NT2/D1 (cell line): ENCODE measurements at regions not wholly inside any gene's neighbourhood (a gene's known extent, or its start where the extent isn't known, plus 50 kb on each side); places are given as distances from the start of the nearest gene placed in this dataset.

Experiments
- SUZ12 ChIP-seq: IDR thresholded peaks from 2 replicates; pipeline ENCODE4 v1.6.1; 2011; ENCODE audit not compliant: insufficient read length, insufficient read depth; ENCODE audit errors: extremely low read depth
- YY1 ChIP-seq: IDR thresholded peaks from 2 replicates; pipeline ENCODE4 v1.6.1; 2011; ENCODE audit not compliant: insufficient read length, insufficient read depth
- ZNF274 ChIP-seq: IDR thresholded peaks from 2 replicates; pipeline ENCODE4 v1.6.1; 2011; ENCODE audit warnings: mild to moderate bottlenecking, low read depth, low read length

DNA sequence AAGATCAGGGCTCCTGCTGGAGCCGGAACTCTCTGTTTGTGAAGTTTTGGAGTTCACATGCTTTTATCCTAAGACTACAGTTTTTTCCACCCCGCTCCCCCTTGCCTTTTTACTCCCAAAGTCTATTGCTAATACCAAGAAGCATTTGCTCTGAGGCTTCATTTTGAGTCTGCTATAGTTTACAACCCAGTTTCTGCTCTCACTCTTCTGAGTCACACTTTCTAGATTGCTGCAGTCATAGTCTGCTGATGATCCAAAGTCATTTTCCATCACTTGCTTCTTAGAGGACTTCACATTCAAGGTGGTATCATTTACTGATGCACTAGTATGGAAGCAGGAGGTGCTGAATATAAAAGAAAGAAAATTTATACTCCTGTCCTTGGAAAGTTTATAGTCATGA lies 937.4 kb downstream of the IGSF11 start:
- TF ChIP-seq YY1 (no peak), ZNF274 (no peak), SUZ12 (no peak)
